Omental fat pad (tissue), 3 donors: ENCODE measurements at regions not wholly inside any gene's neighbourhood (a gene's known extent, or its start where the extent isn't known, plus 50 kb on each side); places are given as distances from the start of the nearest gene placed in this dataset.

ENCODE experiments used
- ATAC-seq: fragments of 150-250 bp; one replicate; pipeline ENCODE4 v1.9.1; 2016; ENCODE audit warnings: mild to moderate bottlenecking, moderate library complexity; ENCODE audit not compliant: low FRiP score
- DNase-seq: peaks from one replicate; pipeline ENCODE4 v3.0.0-alpha.2; 2019; ENCODE audit warnings: low spot score
- CTCF ChIP-seq, 3 donors: fragments of 450-650 bp; IDR thresholded peaks; one replicate each; pipeline ENCODE4 v1.5.1; 2016 to 2017; ENCODE audit warnings: antibody characterized with exemption in 3 of 3, mild to moderate bottlenecking in 3 of 3, moderate library complexity in 2 of 3

GRCh38 chr11:69869311-69869939 lies 50.2 kb upstream of the FGF3 start:
- TF ChIP-seq CTCF (IDR thresholded peaks at IDR 0.05): no peak
- DNase-seq (no peak), ATAC-seq (no peak)

- TF ChIP-seq CTCF (IDR thresholded peaks at IDR 0.05): no peak
- ATAC-seq: no peak
- DNase-seq: no peak
These were observed 51.5 kb upstream of the FGF3 start for GRCh38 chr11:69870766-69871165.

- TF ChIP-seq CTCF (IDR thresholded peaks at IDR 0.05): no peak
- DNase-seq (peak; percentile 13), ATAC-seq (no peak)
These were observed 54.2 kb upstream of the FGF3 start for GRCh38 chr11:69873166-69874077.

GRCh38 chr11:69874178-69874983 lies 55.2 kb upstream of the FGF3 start:
- ATAC-seq: no peak
- no peak for TF ChIP-seq CTCF (IDR thresholded peaks at IDR 0.05)
- peak; percentile 4 for DNase-seq

GRCh38 chr11:69874984-69875624 lies 55.9 kb upstream of the FGF3 start:
- peak; percentile 8 for DNase-seq
- no peak for TF ChIP-seq CTCF (IDR thresholded peaks at IDR 0.05)
- no peak for ATAC-seq

- no peak for TF ChIP-seq CTCF (IDR thresholded peaks at IDR 0.05)
- DNase-seq (peak; percentile 8), ATAC-seq (no peak)
These were observed 56.8 kb upstream of the FGF3 start for GRCh38 chr11:69876013-69876412.
